ENCODE measurements at regions not wholly inside any gene's neighbourhood (a gene's known extent, or its start where the extent isn't known, plus 50 kb on each side); places are given as distances from the start of the nearest gene placed in this dataset. TPM values are rescaled to one million over a fixed set of nuclear protein-coding genes. Genes with fewer than 3 reads are reported as not detected.
"Not testable (repeated sequence)": the region's sequence is repeated elsewhere in the genome, so short reads cannot be mapped to it uniquely, and the experiment has no call there.

GRCh38 chr15:22291054-22291453 is 167.6 kb upstream of the GOLGA6L22 start:
- H3K4me1 ChIP-seq (ENCODE audit: insufficient read depth, low read length); H3K27ac Mint-ChIP-seq; intact Hi-C loops (cut with DNase I, micrococcal nuclease); POLR2A ChIA-PET; H3K4me3 Mint-ChIP-seq; H3K9me3 ChIP-seq (ENCODE audit: control insufficient read depth in 1 of 2, insufficient read depth in 1 of 2, low read length in 2 of 2); H3K36me3 Mint-ChIP-seq (ENCODE audit: low read depth); H3K4me3 ChIP-seq (ENCODE audit: low read length); H3K4me1 Mint-ChIP-seq (ENCODE audit: low read depth); CTCF ChIA-PET; ATAC-seq (ENCODE audit: poor library complexity); H3K27ac ChIP-seq (ENCODE audit: low read depth in 1 of 2, low read length in 2 of 2); H3K27me3 ChIP-seq (ENCODE audit: control insufficient read depth in 1 of 2, insufficient read depth in 2 of 2, low read length in 2 of 2); H3K9me3 Mint-ChIP-seq; DNase-seq; H3K36me3 ChIP-seq (ENCODE audit: insufficient read depth, low read length): not testable (repeated sequence)
- peaks cover 14% of the 10 kb centered on the region for H3K27me3 Mint-ChIP-seq

- POLR2A ChIA-PET; H3K4me1 ChIP-seq (ENCODE audit: insufficient read depth, low read length); H3K36me3 ChIP-seq (ENCODE audit: insufficient read depth, low read length); H3K4me1 Mint-ChIP-seq (ENCODE audit: low read depth); H3K27me3 ChIP-seq (ENCODE audit: control insufficient read depth in 1 of 2, insufficient read depth in 2 of 2, low read length in 2 of 2); H3K4me3 ChIP-seq (ENCODE audit: low read length); H3K27ac ChIP-seq (ENCODE audit: low read depth in 1 of 2, low read length in 2 of 2); ATAC-seq (ENCODE audit: poor library complexity); H3K4me3 Mint-ChIP-seq; H3K36me3 Mint-ChIP-seq (ENCODE audit: low read depth); H3K27ac Mint-ChIP-seq; H3K9me3 Mint-ChIP-seq; intact Hi-C loops (cut with DNase I, micrococcal nuclease); H3K9me3 ChIP-seq (ENCODE audit: control insufficient read depth in 1 of 2, insufficient read depth in 1 of 2, low read length in 2 of 2); CTCF ChIA-PET; DNase-seq: not testable (repeated sequence)
- peaks cover 29% of the 10 kb centered on the region for H3K27me3 Mint-ChIP-seq
Observed at GRCh38 chr15:22303112-22303511, 155.6 kb upstream of the GOLGA6L22 start.

Small RNA genes lying in the stretch of these regions (microRNA-seq; reads per million reads assigned to microRNA genes)
- not detected for gene MIR1268A (ENCODE audit: borderline microRNAs expressed, borderline replicate concordance)
